Ovary (tissue), 3 donors: ENCODE measurements at regions not wholly inside any gene's neighbourhood (a gene's known extent, or its start where the extent isn't known, plus 50 kb on each side); places are given as distances from the start of the nearest gene placed in this dataset.

Experiments
- CTCF ChIP-seq, 3 donors: fragments of 450-650 bp in 2 of 3; fragments of 200-600 bp in 1 of 3; IDR thresholded peaks; one replicate each; pipeline versions ENCODE4 v1.5.1 to v1.8.0; 2016 to 2022; ENCODE audit warnings: antibody characterized with exemption in 3 of 3, mild to moderate bottlenecking in 1 of 3
- POLR2A ChIP-seq: fragments of 450-650 bp; IDR thresholded peaks from one replicate; pipeline ENCODE4 v1.6.1; 2017; ENCODE audit warnings: antibody characterized with exemption, mild to moderate bottlenecking, moderate library complexity
- donor health status: DM: no; HTN: no; CAD: no.

DNA sequence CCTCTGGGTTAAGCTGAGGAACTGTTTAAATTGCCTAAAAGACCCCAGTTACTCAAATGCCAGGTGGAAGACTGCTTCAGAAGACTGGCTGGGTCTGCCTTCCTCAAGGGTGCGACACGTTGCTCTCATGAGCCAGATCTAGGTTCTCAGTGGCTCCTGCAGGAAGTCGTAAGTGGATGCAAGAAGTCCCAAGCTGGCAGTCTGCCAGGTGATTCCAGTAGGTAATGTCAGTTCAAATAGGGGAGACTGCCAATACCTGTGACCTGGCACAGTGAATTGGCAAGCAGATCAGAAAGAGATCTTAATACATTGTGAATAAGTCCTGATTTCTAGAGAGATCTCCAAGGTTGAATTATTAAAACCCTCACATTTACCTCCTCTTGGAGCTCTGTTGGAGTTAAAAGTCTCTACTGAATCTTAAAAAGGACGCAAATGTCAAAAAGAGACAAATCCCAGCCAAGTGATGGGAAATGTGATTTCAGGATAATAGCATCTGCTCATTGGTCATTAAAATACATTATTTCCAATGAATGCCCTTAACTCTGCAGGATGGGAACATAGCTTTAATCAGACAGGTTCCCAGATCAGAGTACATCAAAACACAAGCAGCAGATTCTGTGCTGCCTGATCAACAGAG is 98.8 kb upstream of the FRMD6 start:
- no peak for TF ChIP-seq POLR2A
- TF ChIP-seq CTCF (IDR thresholded peaks at IDR 0.05), result no peak
